ENCODE measurements at regions not wholly inside any gene's neighbourhood (a gene's known extent, or its start where the extent isn't known, plus 50 kb on each side); places are given as distances from the start of the nearest gene placed in this dataset.

GRCh38 chr13:107066355-107066754, 498.4 kb upstream of the ARGLU1 start:
- Histone ChIP-seq H3K27me3 (no peaks in the 10 kb centered on the region), H3K4me3 (no peak overlapping the region), H3K9me3 (no peaks in the 10 kb centered on the region), H3K36me3 (no peaks in the 10 kb centered on the region), H3K4me1 (no peaks in the 10 kb centered on the region), H3K27ac (no peak overlapping the region)
- TF ChIP-seq CTCF (IDR thresholded peaks at IDR 0.05) (no peak), POLR2A (IDR thresholded peaks at IDR 0.05) (no peak)
- ATAC-seq (no peak), DNase-seq (no peak)
- intact Hi-C loops (cut with DNase I): no loop called here
- WGBS (ENCODE audit: insufficient coverage, low coverage, low lambda C conversion rate, missing lambda C conversion rate): 67% methylated on average over 3 of the region's 3 CpGs

- H3K27me3 ChIP-seq: no peaks in the 10 kb centered on the region
- WGBS (ENCODE audit: insufficient coverage, low coverage, low lambda C conversion rate, missing lambda C conversion rate): 29% methylated on average over 2 of the region's 3 CpGs
- no peak overlapping the region for H3K27ac ChIP-seq
- no peak for TF ChIP-seq CTCF (IDR thresholded peaks at IDR 0.05)
- no peak for TF ChIP-seq POLR2A (IDR thresholded peaks at IDR 0.05)
- H3K4me3 ChIP-seq: no peak overlapping the region
- ATAC-seq (no peak), DNase-seq (no peak)
- no peaks in the 10 kb centered on the region for H3K4me1 ChIP-seq
- intact Hi-C loops (cut with DNase I): no loop called here
- no peaks in the 10 kb centered on the region for H3K9me3 ChIP-seq
- H3K36me3 ChIP-seq: no peaks in the 10 kb centered on the region
Observed at GRCh38 chr13:107065036-107065435, 497.1 kb upstream of the ARGLU1 start.

GRCh38 chr13:107057028-107057631, 489.2 kb upstream of the ARGLU1 start:
- Histone ChIP-seq H3K4me3 (no peak overlapping the region), H3K9me3 (no peaks in the 10 kb centered on the region), H3K27ac (no peak overlapping the region), H3K4me1 (peaks cover 0 to 10% (median 0%) of the 10 kb centered on the region in 4 donors), H3K27me3 (no peaks in the 10 kb centered on the region), H3K36me3 (no peaks in the 10 kb centered on the region)
- WGBS (ENCODE audit: insufficient coverage, low coverage, low lambda C conversion rate, missing lambda C conversion rate): 55% methylated on average over 3 of the region's 3 CpGs
- ATAC-seq (peak; percentile 55 to 76 (median 68)), DNase-seq (no peak)
- no peak for TF ChIP-seq POLR2A (IDR thresholded peaks at IDR 0.05)
- no peak for TF ChIP-seq CTCF (IDR thresholded peaks at IDR 0.05)
- intact Hi-C loops (cut with DNase I): no loop called here

GRCh38 chr13:107043021-107043956, 475.4 kb upstream of the ARGLU1 start:
- 38% methylated on average over 3 of the region's 7 CpGs for WGBS (ENCODE audit: insufficient coverage, low coverage, low lambda C conversion rate, missing lambda C conversion rate)
- Histone ChIP-seq H3K9me3 (no peaks in the 10 kb centered on the region), H3K4me1 (no peaks in the 10 kb centered on the region), H3K27ac (no peak overlapping the region), H3K27me3 (no peaks in the 10 kb centered on the region), H3K36me3 (no peaks in the 10 kb centered on the region), H3K4me3 (no peak overlapping the region)
- ATAC-seq (no peak), DNase-seq (no peak)
- intact Hi-C loops (cut with DNase I): no loop called here
- TF ChIP-seq CTCF (IDR thresholded peaks at IDR 0.05) (no peak), POLR2A (IDR thresholded peaks at IDR 0.05) (no peak)
